Activated CD8-positive, alpha-beta T cell treated with anti-CD3 and anti-CD28 coated beads for 36 hours (primary cell): ENCODE measurements at regions not wholly inside any gene's neighbourhood (a gene's known extent, or its start where the extent isn't known, plus 50 kb on each side); places are given as distances from the start of the nearest gene placed in this dataset.

Experiments
- ATAC-seq: fragments of 200-7000 bp; cut with Tn5 transposase; one replicate; pipeline ENCODE4 v1.10.0; 2021; ENCODE audit warnings: mild to moderate bottlenecking, moderate library complexity
- CTCF ChIA-PET: fragments of 350-600 bp; sonication (Branson Sonifier 250); formaldehyde crosslinking; loops from one replicate; lab custom pipeline; 2021; ENCODE audit warnings: antibody characterized with exemption; lab: Charles Lee
- POLR2A ChIA-PET: fragments of 350-600 bp; sonication (Branson Sonifier 250); formaldehyde crosslinking; loops from one replicate; lab custom pipeline; 2021; ENCODE audit warnings: antibody characterized with exemption; lab: Charles Lee
- DNase-seq: peaks from one replicate; pipeline ENCODE4 v3.0.0-alpha.2; 2020
- H3K27ac Mint-ChIP-seq: one replicate; pipeline ENCODE4 v1.8.0; 2021; ENCODE audit warnings: mild to moderate bottlenecking, mixed read lengths
- H3K27me3 Mint-ChIP-seq: one replicate; pipeline ENCODE4 v1.8.0; 2021; ENCODE audit warnings: mixed read lengths
- H3K36me3 Mint-ChIP-seq: one replicate; pipeline ENCODE4 v1.8.0; 2021; ENCODE audit warnings: low read depth, mixed read lengths
- H3K4me1 Mint-ChIP-seq: one replicate; pipeline ENCODE4 v1.8.0; 2021; ENCODE audit warnings: low read depth, mixed read lengths
- H3K4me3 Mint-ChIP-seq: one replicate; pipeline ENCODE4 v1.8.0; 2021; ENCODE audit warnings: mild to moderate bottlenecking, moderate library complexity, mixed read lengths
- H3K9me3 Mint-ChIP-seq: one replicate; pipeline ENCODE4 v1.8.0; 2021; ENCODE audit warnings: mixed read lengths
- CTCF ChIP-seq: fragments of 200-600 bp; IDR thresholded peaks from one replicate; pipeline ENCODE4 v1.8.0; 2022; ENCODE audit warnings: antibody characterized with exemption, mild to moderate bottlenecking
- intact Hi-C: fragments of 100-400 bp; cut with micrococcal nuclease; formaldehyde crosslinking; loops from one replicate; pipeline ENCODE4 v1.10.0; 2022

- ATAC-seq: no peak
- Mint-ChIP-seq H3K27me3 (no peaks in the 10 kb centered on the region), H3K27ac (no peak overlapping the region), H3K4me1 (no peaks in the 10 kb centered on the region), H3K4me3 (no peak overlapping the region), H3K36me3 (no peaks in the 10 kb centered on the region), H3K9me3 (peaks cover 2% of the 10 kb centered on the region)
- no peak for DNase-seq
- POLR2A ChIA-PET: no interaction called here
- intact Hi-C loops: no loop called here
- CTCF ChIA-PET: no interaction called here
- no peak for TF ChIP-seq CTCF
These were observed 162.3 kb downstream of the PAX1 start for GRCh38 chr20:21867811-21868210.

- Mint-ChIP-seq H3K4me1 (no peaks in the 10 kb centered on the region), H3K27ac (no peak overlapping the region), H3K36me3 (no peaks in the 10 kb centered on the region), H3K4me3 (no peak overlapping the region), H3K27me3 (no peaks in the 10 kb centered on the region), H3K9me3 (no peaks in the 10 kb centered on the region)
- DNase-seq (no peak), ATAC-seq (no peak)
- CTCF ChIA-PET: no interaction called here
- intact Hi-C loops: no loop called here
- POLR2A ChIA-PET: no interaction called here
- no peak for TF ChIP-seq CTCF
These were observed 161.9 kb downstream of the PAX1 start for GRCh38 chr20:21867353-21867752.

GRCh38 chr20:21862956-21863355 is 157.5 kb downstream of the PAX1 start:
- POLR2A ChIA-PET: no interaction called here
- DNase-seq (no peak), ATAC-seq (no peak)
- Mint-ChIP-seq H3K27ac (no peak overlapping the region), H3K4me3 (no peak overlapping the region), H3K27me3 (no peaks in the 10 kb centered on the region), H3K4me1 (no peaks in the 10 kb centered on the region), H3K36me3 (no peaks in the 10 kb centered on the region), H3K9me3 (peaks cover 19% of the 10 kb centered on the region)
- CTCF ChIA-PET: no interaction called here
- intact Hi-C loops: no loop called here
- no peak for TF ChIP-seq CTCF

GRCh38 chr20:21862259-21862946 is 156.9 kb downstream of the PAX1 start:
- no peaks in the 10 kb centered on the region for H3K36me3 Mint-ChIP-seq
- H3K27me3 Mint-ChIP-seq: no peaks in the 10 kb centered on the region
- no peaks in the 10 kb centered on the region for H3K4me1 Mint-ChIP-seq
- H3K9me3 Mint-ChIP-seq: peaks cover 23% of the 10 kb centered on the region
- ChIA-PET POLR2A (no interaction called here), CTCF (no interaction called here)
- ATAC-seq (no peak), DNase-seq (no peak)
- TF ChIP-seq CTCF: no peak
- no peak overlapping the region for H3K4me3 Mint-ChIP-seq
- no peak overlapping the region for H3K27ac Mint-ChIP-seq
- intact Hi-C loops: no loop called here

- intact Hi-C loops: no loop called here
- ATAC-seq: no peak
- H3K27me3 Mint-ChIP-seq: no peaks in the 10 kb centered on the region
- TF ChIP-seq CTCF: no peak
- ChIA-PET CTCF (no interaction called here), POLR2A (no interaction called here)
- H3K27ac Mint-ChIP-seq: no peak overlapping the region
- no peaks in the 10 kb centered on the region for H3K36me3 Mint-ChIP-seq
- H3K4me1 Mint-ChIP-seq: no peaks in the 10 kb centered on the region
- DNase-seq: no peak
- peaks cover 3% of the 10 kb centered on the region for H3K9me3 Mint-ChIP-seq
- H3K4me3 Mint-ChIP-seq: no peak overlapping the region
These were observed 135.5 kb downstream of the PAX1 start for GRCh38 chr20:21840991-21841390.
